ENCODE measurements at regions not wholly inside any gene's neighbourhood (a gene's known extent, or its start where the extent isn't known, plus 50 kb on each side); places are given as distances from the start of the nearest gene placed in this dataset.

DNA sequence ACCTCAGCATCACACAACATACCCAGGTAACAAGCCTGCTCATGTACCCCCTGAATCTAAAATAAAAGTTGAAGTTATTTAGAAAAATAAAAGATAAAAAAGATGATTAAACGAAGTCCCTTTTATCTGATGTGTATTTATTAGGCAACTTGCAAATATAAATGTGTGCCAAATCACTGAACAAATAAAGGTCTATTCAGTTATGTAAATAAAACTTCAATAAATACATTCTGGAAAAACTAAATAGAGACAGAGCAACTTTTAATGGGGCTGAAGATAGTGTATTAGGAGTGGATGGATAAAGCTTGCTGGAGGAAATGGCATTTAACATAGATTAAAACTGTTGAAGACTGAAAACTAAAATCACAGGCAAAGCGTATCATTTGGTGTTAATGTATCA, 678.0 kb upstream of the GRM7 start:
- peaks cover 5% of the 10 kb centered on the region for H3K4me1 Mint-ChIP-seq (ENCODE audit: unreplicated experiment)
- H3K4me3 Mint-ChIP-seq = no peak overlapping the region
- no peaks in the 10 kb centered on the region for H3K9me3 Mint-ChIP-seq
- DNase-seq (ENCODE audit: extremely low spot score, unreplicated experiment) = no peak
- H3K27me3 Mint-ChIP-seq = no peaks in the 10 kb centered on the region
- H3K36me3 Mint-ChIP-seq = no peaks in the 10 kb centered on the region
- no peak overlapping the region for H3K27ac Mint-ChIP-seq
- TF ChIP-seq, protein P1, sequence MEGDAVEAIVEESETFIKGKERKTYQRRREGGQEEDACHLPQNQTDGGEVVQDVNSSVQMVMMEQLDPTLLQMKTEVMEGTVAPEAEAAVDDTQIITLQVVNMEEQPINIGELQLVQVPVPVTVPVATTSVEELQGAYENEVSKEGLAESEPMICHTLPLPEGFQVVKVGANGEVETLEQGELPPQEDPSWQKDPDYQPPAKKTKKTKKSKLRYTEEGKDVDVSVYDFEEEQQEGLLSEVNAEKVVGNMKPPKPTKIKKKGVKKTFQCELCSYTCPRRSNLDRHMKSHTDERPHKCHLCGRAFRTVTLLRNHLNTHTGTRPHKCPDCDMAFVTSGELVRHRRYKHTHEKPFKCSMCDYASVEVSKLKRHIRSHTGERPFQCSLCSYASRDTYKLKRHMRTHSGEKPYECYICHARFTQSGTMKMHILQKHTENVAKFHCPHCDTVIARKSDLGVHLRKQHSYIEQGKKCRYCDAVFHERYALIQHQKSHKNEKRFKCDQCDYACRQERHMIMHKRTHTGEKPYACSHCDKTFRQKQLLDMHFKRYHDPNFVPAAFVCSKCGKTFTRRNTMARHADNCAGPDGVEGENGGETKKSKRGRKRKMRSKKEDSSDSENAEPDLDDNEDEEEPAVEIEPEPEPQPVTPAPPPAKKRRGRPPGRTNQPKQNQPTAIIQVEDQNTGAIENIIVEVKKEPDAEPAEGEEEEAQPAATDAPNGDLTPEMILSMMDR (conservative IDR thresholded peaks at IDR 0.05) = no peak

DNA sequence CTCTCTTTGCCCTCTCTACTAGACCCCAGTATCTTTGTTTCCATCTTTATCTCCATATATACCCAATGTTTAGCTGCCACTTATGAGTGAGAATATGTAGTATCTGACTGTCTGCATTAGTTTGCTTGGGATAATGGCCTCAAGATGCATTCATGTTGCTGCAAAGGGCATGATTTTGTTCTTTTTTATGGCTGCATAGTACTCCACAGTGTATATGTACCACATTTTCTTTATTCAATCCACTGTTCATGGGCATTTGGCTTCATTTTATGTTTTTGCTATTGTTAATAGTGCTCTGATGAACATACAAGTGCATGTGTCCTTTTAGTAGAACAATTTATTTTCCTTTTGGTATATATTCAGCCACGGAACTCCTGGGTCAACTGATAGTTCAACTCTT, 671.5 kb upstream of the GRM7 start:
- H3K4me3 Mint-ChIP-seq = no peak overlapping the region
- H3K36me3 Mint-ChIP-seq = no peaks in the 10 kb centered on the region
- H3K4me1 Mint-ChIP-seq (ENCODE audit: unreplicated experiment) = no peaks in the 10 kb centered on the region
- H3K27ac Mint-ChIP-seq = no peak overlapping the region
- H3K27me3 Mint-ChIP-seq = no peaks in the 10 kb centered on the region
- DNase-seq (ENCODE audit: extremely low spot score, unreplicated experiment) = no peak
- TF ChIP-seq, protein P1 (conservative IDR thresholded peaks at IDR 0.05) = no peak
- H3K9me3 Mint-ChIP-seq = no peaks in the 10 kb centered on the region

DNA sequence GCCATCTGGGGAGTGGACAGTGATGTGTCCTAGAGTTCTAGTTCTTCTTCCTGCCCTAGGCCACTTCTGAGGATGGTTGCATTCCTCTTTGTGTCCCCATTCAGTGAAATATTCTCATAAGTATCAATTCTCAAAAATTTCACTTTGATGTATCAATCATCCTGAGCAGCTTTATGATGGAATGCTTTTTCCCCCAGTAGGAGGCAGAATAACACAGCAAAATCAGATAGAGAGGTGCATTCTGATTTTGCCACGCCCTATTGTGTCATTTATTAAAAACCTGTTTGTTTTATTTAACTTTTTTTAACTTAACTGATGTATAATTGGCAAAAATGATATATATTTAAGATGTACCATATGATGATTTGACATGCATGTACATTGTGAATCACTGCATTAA, 656.0 kb upstream of the GRM7 start:
- no peaks in the 10 kb centered on the region for H3K27me3 Mint-ChIP-seq
- DNase-seq (ENCODE audit: extremely low spot score, unreplicated experiment) = no peak
- H3K27ac Mint-ChIP-seq = no peak overlapping the region
- H3K4me1 Mint-ChIP-seq (ENCODE audit: unreplicated experiment) = no peaks in the 10 kb centered on the region
- H3K9me3 Mint-ChIP-seq = peaks cover 3% of the 10 kb centered on the region
- TF ChIP-seq, protein P1 (conservative IDR thresholded peaks at IDR 0.05) = peak; percentile 58
- no peaks in the 10 kb centered on the region for H3K36me3 Mint-ChIP-seq
- H3K4me3 Mint-ChIP-seq = no peak overlapping the region

DNA sequence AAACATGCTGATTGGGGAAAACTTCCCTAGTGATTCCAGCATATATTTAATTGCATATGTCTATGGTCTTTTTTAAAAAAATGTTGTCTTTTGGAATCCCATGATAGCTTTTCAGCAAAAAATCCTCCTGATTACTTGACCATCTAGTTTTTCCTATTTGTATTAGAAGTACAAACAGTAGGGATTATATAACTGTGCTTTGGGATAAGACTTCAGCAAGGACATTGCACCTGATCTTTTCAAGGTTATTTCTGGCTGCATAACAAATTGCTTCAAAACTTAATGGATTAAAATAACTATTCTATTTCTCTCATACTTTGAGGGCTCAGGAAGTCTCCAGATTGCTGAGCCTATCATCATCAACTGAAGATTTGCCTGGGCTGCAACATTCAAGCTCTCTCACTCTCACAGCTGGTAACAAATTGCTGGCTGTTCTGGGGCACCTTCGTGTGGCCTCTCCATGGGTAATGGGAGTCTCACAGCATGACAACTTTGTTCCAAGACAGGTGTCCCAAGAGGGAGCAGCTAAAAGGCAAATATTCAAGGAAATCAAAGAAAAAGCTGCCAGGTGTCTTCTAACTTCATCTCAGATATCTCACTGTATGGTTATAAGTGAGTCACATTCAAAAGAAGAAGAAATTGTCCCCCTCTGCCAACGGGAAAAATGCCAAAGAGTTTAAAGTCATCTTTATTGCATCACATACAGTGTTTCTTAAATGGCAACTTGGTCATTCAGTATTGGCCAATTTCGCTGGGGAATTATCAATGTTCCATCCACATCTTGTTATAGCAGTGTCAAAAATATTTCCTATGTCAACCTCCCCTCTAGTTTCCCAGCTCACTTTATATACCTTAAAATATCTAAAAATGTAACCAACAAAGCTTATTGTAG, 644.5 kb upstream of the GRM7 start:
- peaks cover 5% of the 10 kb centered on the region for H3K9me3 Mint-ChIP-seq
- H3K27me3 Mint-ChIP-seq = no peaks in the 10 kb centered on the region
- no peak overlapping the region for H3K4me3 Mint-ChIP-seq
- DNase-seq (ENCODE audit: extremely low spot score, unreplicated experiment) = no peak
- H3K27ac Mint-ChIP-seq = no peak overlapping the region
- H3K4me1 Mint-ChIP-seq (ENCODE audit: unreplicated experiment) = no peaks in the 10 kb centered on the region
- no peaks in the 10 kb centered on the region for H3K36me3 Mint-ChIP-seq
- TF ChIP-seq, protein P1 (conservative IDR thresholded peaks at IDR 0.05) = no peak

DNA sequence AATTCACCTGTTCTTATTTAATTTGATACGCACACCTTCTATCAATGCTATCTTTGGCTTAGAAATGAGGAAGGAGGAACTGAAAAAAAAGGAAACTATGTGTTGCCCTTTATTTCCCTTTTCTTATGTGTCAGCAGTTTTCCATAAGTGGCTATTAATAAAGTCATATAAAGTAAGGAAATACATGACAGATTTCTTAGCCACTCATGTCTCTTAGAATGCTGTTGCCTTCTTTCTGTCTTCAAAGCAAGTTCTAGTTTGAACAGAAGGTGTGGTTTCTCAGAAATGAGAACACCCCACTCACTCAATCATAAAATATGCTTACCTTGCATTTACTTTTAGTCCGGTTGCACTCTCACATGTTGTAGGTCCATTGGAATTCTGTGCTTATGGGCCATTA, 640.5 kb upstream of the GRM7 start:
- TF ChIP-seq, protein P1 (conservative IDR thresholded peaks at IDR 0.05) = no peak
- H3K27ac Mint-ChIP-seq = no peak overlapping the region
- no peaks in the 10 kb centered on the region for H3K36me3 Mint-ChIP-seq
- H3K4me3 Mint-ChIP-seq = no peak overlapping the region
- H3K4me1 Mint-ChIP-seq (ENCODE audit: unreplicated experiment) = peaks cover 8% of the 10 kb centered on the region
- H3K27me3 Mint-ChIP-seq = no peaks in the 10 kb centered on the region
- no peak for DNase-seq (ENCODE audit: extremely low spot score, unreplicated experiment)
- H3K9me3 Mint-ChIP-seq = no peaks in the 10 kb centered on the region
